ENCODE measurements at regions not wholly inside any gene's neighbourhood (a gene's known extent, or its start where the extent isn't known, plus 50 kb on each side); places are given as distances from the start of the nearest gene placed in this dataset.

DNA sequence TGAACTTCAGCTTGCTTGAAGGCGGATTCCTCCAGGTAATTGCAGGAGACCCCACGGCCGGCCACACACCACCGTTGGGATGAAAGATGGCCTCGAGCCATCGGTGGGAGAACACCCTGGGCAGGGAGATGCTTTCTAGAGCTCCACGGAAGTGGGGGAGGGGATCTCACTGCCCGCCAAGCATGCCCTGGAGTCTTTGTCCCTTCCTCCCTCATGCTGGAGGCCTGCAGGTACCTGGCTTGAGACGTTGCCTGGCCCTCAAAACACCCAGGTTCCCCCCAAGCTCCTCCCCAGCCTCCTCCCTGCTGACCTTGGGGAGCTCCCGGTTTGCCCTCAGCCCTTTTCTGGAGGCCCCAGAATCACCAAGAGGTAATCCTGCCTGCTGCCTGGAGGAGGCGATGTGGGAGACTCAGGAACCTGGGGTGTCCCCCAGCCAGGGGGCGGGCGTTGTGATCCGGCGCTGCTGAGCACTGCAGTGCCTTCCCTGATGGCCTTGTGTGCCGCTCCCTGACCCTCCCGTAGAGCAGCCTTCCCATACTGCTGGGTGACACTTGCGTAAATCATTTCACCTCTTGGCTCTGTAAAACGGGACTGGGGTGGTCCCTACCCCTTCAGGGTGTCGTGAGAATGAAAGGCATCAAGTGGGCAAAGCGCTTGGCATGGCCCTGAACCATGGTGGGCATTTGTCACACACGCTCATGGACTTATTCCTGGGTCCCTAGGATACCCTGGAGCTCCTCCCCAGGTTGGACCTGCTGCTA, 91.4 kb downstream of the CEBPB start:
- H3K36me3 Mint-ChIP-seq, result no peaks in the 10 kb centered on the region
- peaks cover 37 to 43% of the 10 kb centered on the region in 2 donors for H3K4me1 Mint-ChIP-seq (ENCODE audit: low read depth in 2 of 2)
- H3K4me3 Mint-ChIP-seq, result no peak overlapping the region
- peaks cover 19 to 24% of the 10 kb centered on the region in 2 donors for H3K27me3 Mint-ChIP-seq
- H3K9me3 Mint-ChIP-seq, result no peaks in the 10 kb centered on the region
- DNase-seq (ENCODE audit: low spot score) (no peak), ATAC-seq (no peak)
- H3K27ac Mint-ChIP-seq, result peak overlapping the region; percentile 67 to 79

GRCh38 chr20:50282592-50283241, 92.1 kb downstream of the CEBPB start:
- Mint-ChIP-seq H3K4me1 (ENCODE audit: low read depth in 2 of 2) (peaks cover 38 to 40% of the 10 kb centered on the region in 2 donors), H3K9me3 (no peaks in the 10 kb centered on the region), H3K4me3 (peak overlapping the region; percentile 46), H3K27me3 (peaks cover 15 to 23% of the 10 kb centered on the region in 2 donors), H3K36me3 (peaks cover under 1% of the 10 kb centered on the region), H3K27ac (peak overlapping the region; percentile 67 to 79)
- no peak for DNase-seq (ENCODE audit: low spot score)
- ATAC-seq, result no peak

DNA sequence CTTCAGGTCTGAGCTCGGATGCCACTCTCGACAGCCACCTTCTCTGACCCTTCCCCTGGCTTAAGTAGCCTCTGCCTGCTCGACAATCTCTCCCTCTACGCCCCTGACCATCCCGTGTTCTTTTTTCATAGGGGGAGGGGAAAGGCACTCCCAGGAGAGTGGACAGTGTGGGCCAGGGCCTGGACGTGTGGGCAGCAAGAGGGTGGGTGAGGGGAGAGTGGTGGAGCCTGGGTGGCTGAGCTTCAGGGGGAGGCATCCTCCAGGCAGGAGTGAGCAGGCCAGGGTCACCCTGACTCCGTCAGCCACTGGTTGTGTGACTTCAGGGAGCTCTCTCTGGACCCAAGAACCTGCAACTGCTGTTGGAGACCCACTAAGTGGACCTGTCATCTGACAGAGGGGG, 92.7 kb downstream of the CEBPB start:
- Mint-ChIP-seq H3K9me3 (no peaks in the 10 kb centered on the region), H3K36me3 (peaks cover 6% of the 10 kb centered on the region), H3K4me3 (no peak overlapping the region), H3K27ac (peak overlapping the region; percentile 67 to 79), H3K27me3 (peaks cover 22 to 30% of the 10 kb centered on the region in 2 donors), H3K4me1 (ENCODE audit: low read depth in 2 of 2) (peaks cover 42% of the 10 kb centered on the region in 2 donors)
- ATAC-seq (no peak), DNase-seq (ENCODE audit: low spot score) (no peak)

DNA sequence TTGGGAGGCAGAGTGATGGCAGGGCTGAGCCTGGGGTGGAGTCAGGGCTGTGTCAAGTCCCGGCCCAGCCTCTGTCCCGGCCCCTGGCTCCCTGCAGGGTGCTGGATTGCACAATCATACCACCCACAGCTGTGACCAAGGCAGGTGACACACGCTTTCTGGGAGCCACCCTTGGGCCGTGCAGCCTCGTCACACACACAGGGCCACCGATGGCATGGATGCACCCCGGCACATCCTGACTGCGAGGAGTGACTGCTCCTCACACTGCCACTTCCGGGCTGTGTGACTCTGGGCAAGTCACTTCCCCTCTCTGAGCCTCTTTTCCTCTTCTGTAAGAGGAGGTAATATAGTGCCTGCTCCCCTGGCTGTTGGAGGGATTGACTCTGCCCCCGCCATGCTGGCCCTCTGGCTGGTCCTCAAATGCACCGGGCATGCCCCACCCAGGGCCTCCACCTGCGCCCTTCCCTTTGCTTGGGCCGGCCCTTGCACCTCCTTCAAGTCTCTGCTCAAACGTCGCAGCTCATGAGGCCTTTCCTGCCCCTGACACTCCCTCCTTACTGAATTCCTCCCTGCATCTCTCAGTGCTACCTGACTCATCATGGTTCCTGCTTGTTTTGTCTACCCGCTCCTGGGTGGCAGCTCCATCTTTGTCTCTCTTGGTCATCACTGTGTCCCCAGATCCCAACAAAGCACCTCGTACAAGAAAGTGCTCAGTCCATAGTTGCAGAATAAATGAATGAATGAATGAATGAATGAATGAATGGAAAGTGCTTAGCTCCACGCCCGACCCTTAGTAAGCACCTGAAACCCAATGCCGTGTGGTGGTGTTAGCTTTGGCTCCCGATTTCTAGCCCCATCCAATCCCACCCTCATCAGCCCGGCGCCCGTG, 93.5 kb downstream of the CEBPB start:
- DNase-seq (ENCODE audit: low spot score), result peak; percentile 85

DNA sequence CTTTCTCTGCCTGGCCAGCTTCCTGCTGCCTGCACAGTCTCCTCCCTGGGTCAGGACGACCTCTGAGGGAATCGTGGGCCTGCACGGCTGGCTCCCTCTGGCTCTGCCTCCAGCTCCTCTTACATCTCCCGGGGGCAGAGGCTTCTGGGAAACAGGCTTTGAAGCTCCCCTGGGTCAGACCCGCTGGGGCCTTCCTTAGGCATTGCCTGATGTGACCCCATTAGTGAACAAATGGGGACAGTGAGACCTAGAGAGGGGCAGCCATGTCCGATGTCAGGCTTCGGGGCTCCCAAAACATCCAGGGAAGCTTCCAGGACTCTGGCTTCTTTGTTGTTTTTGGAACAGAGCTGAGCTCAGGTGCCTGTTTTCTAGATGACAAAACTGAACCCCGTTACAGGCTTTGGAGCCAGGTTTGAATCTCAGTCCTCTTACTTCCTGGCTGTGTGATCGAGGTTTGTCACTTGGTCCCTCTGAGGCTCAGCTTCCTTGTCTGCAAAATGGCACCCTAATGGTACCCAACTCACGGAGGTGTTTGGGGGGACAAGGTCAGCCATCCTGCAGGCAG, 94.3 kb downstream of the CEBPB start:
- peak overlapping the region; percentile 54 for H3K4me3 Mint-ChIP-seq
- H3K27ac Mint-ChIP-seq, result peak overlapping the region; percentile 62 to 83
- peaks cover 6% of the 10 kb centered on the region for H3K36me3 Mint-ChIP-seq
- H3K9me3 Mint-ChIP-seq, result no peaks in the 10 kb centered on the region
- ATAC-seq, result no peak
- H3K4me1 Mint-ChIP-seq (ENCODE audit: low read depth in 2 of 2), result peaks cover 42 to 44% of the 10 kb centered on the region in 2 donors
- no peak for DNase-seq (ENCODE audit: low spot score)
- peaks cover 26 to 36% of the 10 kb centered on the region in 2 donors for H3K27me3 Mint-ChIP-seq

More for the DNA sequence above, 93.5 kb downstream of the CEBPB start:
- H3K9me3 Mint-ChIP-seq, result no peaks in the 10 kb centered on the region
- H3K4me3 Mint-ChIP-seq, result peak overlapping the region; percentile 43
- H3K27me3 Mint-ChIP-seq, result peaks cover 22 to 35% of the 10 kb centered on the region in 2 donors
- H3K36me3 Mint-ChIP-seq, result peaks cover 6% of the 10 kb centered on the region
- peaks cover 41 to 42% of the 10 kb centered on the region in 2 donors for H3K4me1 Mint-ChIP-seq (ENCODE audit: low read depth in 2 of 2)
- ATAC-seq, result peak; percentile 87 to 92
- peak overlapping the region; percentile 67 to 83 for H3K27ac Mint-ChIP-seq

DNA sequence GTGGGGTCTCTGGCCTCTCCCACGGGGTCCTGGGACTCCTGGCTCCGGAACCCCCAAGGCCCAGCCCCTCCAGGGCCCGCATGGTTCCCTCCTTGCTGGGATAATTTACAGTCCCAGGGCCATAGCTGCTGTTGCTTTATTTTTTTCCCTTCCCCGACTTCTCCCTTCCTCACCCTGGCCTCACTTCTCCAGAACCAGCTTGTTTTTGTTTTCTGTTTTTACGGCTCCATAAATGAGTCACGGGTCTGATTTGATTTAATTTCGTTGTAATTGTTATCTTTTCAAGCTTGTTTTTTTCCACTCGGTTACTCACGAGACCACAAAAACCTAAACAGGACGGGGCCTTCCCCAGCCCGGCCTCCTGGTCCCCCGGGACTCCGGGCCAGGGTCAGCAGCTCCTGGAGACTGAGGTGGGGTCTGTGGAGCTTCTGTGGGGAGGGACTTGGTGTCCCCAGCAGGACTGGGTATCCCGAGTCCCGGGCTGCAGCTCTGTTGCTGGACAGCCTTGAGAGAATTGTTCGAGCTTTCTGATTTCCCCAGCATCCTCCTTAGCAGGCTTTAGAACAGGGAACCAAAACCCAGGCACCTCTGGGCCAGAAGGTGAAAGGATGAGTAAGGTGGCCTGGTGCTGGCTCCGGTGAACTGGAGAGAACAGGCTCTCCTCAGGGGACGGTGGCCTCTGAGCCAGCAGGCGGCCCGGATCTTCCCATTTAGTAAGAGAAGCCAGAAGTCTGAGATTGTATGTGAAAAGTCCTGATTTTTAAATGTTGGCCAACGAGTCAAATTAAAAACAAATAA, 94.9 kb downstream of the CEBPB start:
- Mint-ChIP-seq H3K27ac (peak overlapping the region; percentile 62 to 83), H3K4me3 (peak overlapping the region; percentile 54), H3K27me3 (peaks cover 27 to 32% of the 10 kb centered on the region in 2 donors), H3K9me3 (no peaks in the 10 kb centered on the region), H3K4me1 (ENCODE audit: low read depth in 2 of 2) (peaks cover 43 to 44% of the 10 kb centered on the region in 2 donors), H3K36me3 (peaks cover 6% of the 10 kb centered on the region)
- DNase-seq (ENCODE audit: low spot score), result no peak
- ATAC-seq, result peak in 1 of 2 donors; percentile 13

- ATAC-seq (no peak), DNase-seq (ENCODE audit: low spot score) (no peak)
- Mint-ChIP-seq H3K27ac (peak overlapping the region; percentile 62 to 83), H3K4me1 (ENCODE audit: low read depth in 2 of 2) (peaks cover 48 to 49% of the 10 kb centered on the region in 2 donors), H3K4me3 (peak overlapping the region; percentile 54), H3K36me3 (peaks cover 6% of the 10 kb centered on the region), H3K27me3 (peaks cover 27 to 32% of the 10 kb centered on the region in 2 donors), H3K9me3 (no peaks in the 10 kb centered on the region)
These were observed 95.5 kb downstream of the CEBPB start for GRCh38 chr20:50286174-50286511.

DNA sequence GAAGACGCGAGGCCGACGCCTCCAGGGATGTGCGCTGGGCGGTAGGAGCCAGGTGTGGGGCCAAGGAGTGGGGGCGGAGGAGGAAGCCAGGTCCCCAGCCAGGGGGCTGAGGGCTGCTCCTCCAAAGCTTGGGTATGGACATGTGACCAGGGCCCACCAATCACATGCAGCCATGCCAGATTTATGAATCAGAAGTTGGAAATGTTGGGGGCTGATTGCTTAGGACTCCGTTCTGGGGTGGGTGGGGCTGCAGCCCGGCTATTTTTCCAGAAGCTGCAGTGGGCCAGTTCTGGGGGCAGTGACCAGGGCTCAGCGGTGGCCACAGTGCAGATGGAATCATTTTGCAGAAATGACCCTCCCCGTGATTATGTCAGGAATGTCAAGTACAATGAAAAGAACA, 96.0 kb downstream of the CEBPB start:
- H3K9me3 Mint-ChIP-seq, result no peaks in the 10 kb centered on the region
- H3K4me1 Mint-ChIP-seq (ENCODE audit: low read depth in 2 of 2), result peaks cover 51 to 52% of the 10 kb centered on the region in 2 donors
- peak overlapping the region; percentile 54 for H3K4me3 Mint-ChIP-seq
- H3K36me3 Mint-ChIP-seq, result peaks cover 6% of the 10 kb centered on the region
- no peak for DNase-seq (ENCODE audit: low spot score)
- H3K27me3 Mint-ChIP-seq, result peaks cover 27 to 32% of the 10 kb centered on the region in 2 donors
- no peak for ATAC-seq
- peak overlapping the region; percentile 62 to 83 for H3K27ac Mint-ChIP-seq

GRCh38 chr20:50287512-50287911, 96.9 kb downstream of the CEBPB start:
- Mint-ChIP-seq H3K27ac (peak overlapping the region; percentile 27 to 89), H3K27me3 (peaks cover 27 to 32% of the 10 kb centered on the region in 2 donors), H3K4me3 (no peak overlapping the region), H3K9me3 (no peaks in the 10 kb centered on the region), H3K4me1 (ENCODE audit: low read depth in 2 of 2) (peaks cover 60% of the 10 kb centered on the region in 2 donors), H3K36me3 (peaks cover 6% of the 10 kb centered on the region)
- DNase-seq (ENCODE audit: low spot score) (no peak), ATAC-seq (no peak)

DNA sequence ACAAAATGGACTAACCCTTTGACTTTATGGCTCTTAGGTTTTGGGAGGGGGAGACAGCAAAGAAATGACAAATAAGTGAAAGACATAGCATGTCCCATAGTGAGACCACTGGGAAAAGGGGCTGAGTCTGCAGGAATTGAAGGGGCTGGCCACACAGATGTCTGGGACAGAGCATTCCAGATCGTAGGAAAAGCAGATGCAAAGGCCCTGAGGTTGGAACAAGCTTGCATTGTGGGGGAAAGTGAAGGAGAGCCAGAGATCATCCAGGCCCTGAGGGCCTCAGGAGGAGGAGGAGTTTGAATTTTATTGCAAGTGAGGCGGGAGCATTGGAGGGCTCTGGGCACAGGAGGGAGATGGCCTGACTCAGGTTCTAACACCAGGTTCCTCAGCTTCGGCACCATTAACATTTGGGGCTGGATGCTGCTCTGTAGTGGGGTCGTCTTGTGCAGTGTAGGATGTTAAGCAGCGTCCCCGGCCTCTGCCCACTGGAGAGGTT, 97.5 kb downstream of the CEBPB start:
- H3K36me3 Mint-ChIP-seq, result peaks cover 6% of the 10 kb centered on the region
- ATAC-seq (no peak), DNase-seq (ENCODE audit: low spot score) (no peak)
- H3K4me1 Mint-ChIP-seq (ENCODE audit: low read depth in 2 of 2), result peaks cover 54 to 58% of the 10 kb centered on the region in 2 donors
- H3K9me3 Mint-ChIP-seq, result no peaks in the 10 kb centered on the region
- H3K27ac Mint-ChIP-seq, result peak overlapping the region; percentile 27 to 89
- H3K27me3 Mint-ChIP-seq, result peaks cover 25 to 27% of the 10 kb centered on the region in 2 donors
- H3K4me3 Mint-ChIP-seq, result no peak overlapping the region

- H3K4me1 Mint-ChIP-seq (ENCODE audit: low read depth in 2 of 2), result peaks cover 48 to 56% of the 10 kb centered on the region in 2 donors
- peak overlapping the region; percentile 31 to 89 for H3K27ac Mint-ChIP-seq
- peak overlapping the region; percentile 43 for H3K4me3 Mint-ChIP-seq
- DNase-seq (ENCODE audit: low spot score) (no peak), ATAC-seq (no peak)
- peaks cover 6% of the 10 kb centered on the region for H3K36me3 Mint-ChIP-seq
- H3K9me3 Mint-ChIP-seq, result no peaks in the 10 kb centered on the region
- peaks cover 18 to 21% of the 10 kb centered on the region in 2 donors for H3K27me3 Mint-ChIP-seq
These were observed 99.0 kb downstream of the CEBPB start for GRCh38 chr20:50289581-50289980.

DNA sequence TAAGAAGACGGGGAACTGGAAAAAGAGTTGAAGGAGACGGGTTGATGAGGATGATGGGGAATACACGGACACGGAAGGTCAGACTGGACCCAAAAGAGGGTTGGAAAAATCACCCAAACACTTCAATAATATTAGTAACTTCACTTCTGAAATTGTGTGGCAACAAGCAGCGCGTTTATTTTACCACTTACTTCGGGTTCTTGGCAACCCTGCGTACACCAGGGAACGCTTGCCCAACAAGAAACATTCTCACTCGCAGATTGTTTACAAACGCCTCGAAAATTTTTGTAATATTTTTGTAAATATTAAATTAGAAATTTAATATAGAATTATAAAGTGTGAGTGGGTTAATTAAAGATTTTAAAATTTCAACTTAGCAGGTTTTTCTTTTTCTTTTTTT, 99.5 kb downstream of the CEBPB start:
- no peaks in the 10 kb centered on the region for H3K9me3 Mint-ChIP-seq
- H3K36me3 Mint-ChIP-seq, result peaks cover 6% of the 10 kb centered on the region
- H3K27me3 Mint-ChIP-seq, result peaks cover 18 to 20% of the 10 kb centered on the region in 2 donors
- DNase-seq (ENCODE audit: low spot score) (no peak), ATAC-seq (no peak)
- peaks cover 48 to 60% of the 10 kb centered on the region in 2 donors for H3K4me1 Mint-ChIP-seq (ENCODE audit: low read depth in 2 of 2)
- H3K4me3 Mint-ChIP-seq, result peak overlapping the region; percentile 43
- H3K27ac Mint-ChIP-seq, result peak overlapping the region; percentile 31 to 89
